H1 (cell line): ENCODE measurements at regions not wholly inside any gene's neighbourhood (a gene's known extent, or its start where the extent isn't known, plus 50 kb on each side); places are given as distances from the start of the nearest gene placed in this dataset.

Experiments
- CREB1 ChIP-seq: IDR thresholded peaks from 2 replicates; pipeline ENCODE4 v1.6.1; 2012; ENCODE audit warnings: inconsistent platforms
- EP300 ChIP-seq, 2 experiments: IDR thresholded peaks; 1 replicate in 1 of 2; 2 replicates in 1 of 2; pipeline ENCODE4 v1.6.1; 2011 to 2012; ENCODE audit warnings: low read depth in 2 of 2, low read length in 2 of 2, mild to moderate bottlenecking in 2 of 2, borderline replicate concordance in 1 of 2, inconsistent platforms in 1 of 2, moderate library complexity in 1 of 2
- EZH2 ChIP-seq: fragments of 200-600 bp; sonication (generic); IDR thresholded peaks from 2 replicates; pipeline ENCODE4 v1.7.1; 2012; ENCODE audit warnings: low read depth, mild to moderate bottlenecking, moderate library complexity, low read length, inconsistent platforms; ENCODE audit not compliant: severe bottlenecking
- HDAC2 ChIP-seq, 2 experiments: fragments of 300-600 bp in 1 of 2; sonication (generic) in 1 of 2; IDR thresholded peaks; 2 replicates each; pipeline ENCODE4 v1.6.1; 2011 to 2012; ENCODE audit warnings: low read depth in 2 of 2, low read length in 2 of 2, mild to moderate bottlenecking in 2 of 2, moderate library complexity in 2 of 2, borderline replicate concordance in 1 of 2, inconsistent platforms in 1 of 2
- POLR2A ChIP-seq, 2 experiments: IDR thresholded peaks; 1 replicate in 1 of 2; 2 replicates in 1 of 2; pipeline ENCODE4 v1.6.1; 2011; ENCODE audit warnings: low read depth in 2 of 2, low read length in 2 of 2, mild to moderate bottlenecking in 2 of 2; ENCODE audit errors: control extremely low read depth in 1 of 2
- POLR2AphosphoS5 ChIP-seq: IDR thresholded peaks from 2 replicates; pipeline ENCODE4 v1.6.1; 2011; ENCODE audit warnings: low read depth, low read length
- RAD21 ChIP-seq, 2 experiments: IDR thresholded peaks in 1 of 2; conservative IDR thresholded peaks in 1 of 2; 2 replicates each; pipeline ENCODE4 v1.6.1; 2011; ENCODE audit warnings: low read depth in 2 of 2, low read length in 2 of 2, improper control_type of control experiment in 1 of 2, inconsistent platforms in 1 of 2, mild to moderate bottlenecking in 1 of 2, moderate library complexity in 1 of 2
- RFX5 ChIP-seq: IDR thresholded peaks from 2 replicates; pipeline ENCODE4 v1.6.1; 2011; ENCODE audit warnings: low read depth, low read length, improper control_type of control experiment, borderline replicate concordance
- SP1 ChIP-seq: IDR thresholded peaks from 2 replicates; pipeline ENCODE4 v1.6.1; 2011; ENCODE audit warnings: low read depth, low read length
- TF ChIP-seq, protein P1 (sequence below), 3 experiments: IDR thresholded peaks; 1 replicate in 2 of 3; 2 replicates in 1 of 3; pipeline versions ENCODE4 v1.5.1 to v1.6.1; 2011; ENCODE audit warnings: low read length in 3 of 3, mild to moderate bottlenecking in 3 of 3, inconsistent platforms in 2 of 3, low read depth in 1 of 3, moderate library complexity in 1 of 3; ENCODE audit not compliant: insufficient read depth in 1 of 3; ENCODE audit errors: control extremely low read depth in 1 of 3
- TF ChIP-seq, protein P2 (sequence below): IDR thresholded peaks from 2 replicates; pipeline ENCODE4 v1.6.1; 2012; ENCODE audit warnings: low read length, inconsistent platforms

DNA sequence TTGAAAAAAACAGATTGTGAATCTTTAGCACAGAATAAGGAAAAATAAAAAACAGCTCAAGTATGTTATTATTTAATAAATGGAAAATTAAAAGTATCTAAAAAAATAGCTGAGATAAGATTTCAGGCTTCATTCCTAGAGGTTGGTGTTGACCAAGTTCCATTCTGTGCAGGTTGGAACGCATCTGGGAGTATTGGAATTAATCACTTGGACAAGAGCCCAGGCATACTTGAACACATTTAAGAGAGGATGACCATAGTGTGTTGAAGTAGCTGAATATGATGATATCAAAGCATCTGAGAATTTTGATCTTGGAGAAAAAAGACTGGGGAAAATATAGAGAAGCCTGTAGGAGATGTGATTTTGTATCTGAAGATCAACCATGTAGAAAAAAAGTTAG is 54.6 kb upstream of the VCX start:
- TF ChIP-seq EZH2, result no peak
- TF ChIP-seq RFX5, result no peak
- TF ChIP-seq, protein P1, sequence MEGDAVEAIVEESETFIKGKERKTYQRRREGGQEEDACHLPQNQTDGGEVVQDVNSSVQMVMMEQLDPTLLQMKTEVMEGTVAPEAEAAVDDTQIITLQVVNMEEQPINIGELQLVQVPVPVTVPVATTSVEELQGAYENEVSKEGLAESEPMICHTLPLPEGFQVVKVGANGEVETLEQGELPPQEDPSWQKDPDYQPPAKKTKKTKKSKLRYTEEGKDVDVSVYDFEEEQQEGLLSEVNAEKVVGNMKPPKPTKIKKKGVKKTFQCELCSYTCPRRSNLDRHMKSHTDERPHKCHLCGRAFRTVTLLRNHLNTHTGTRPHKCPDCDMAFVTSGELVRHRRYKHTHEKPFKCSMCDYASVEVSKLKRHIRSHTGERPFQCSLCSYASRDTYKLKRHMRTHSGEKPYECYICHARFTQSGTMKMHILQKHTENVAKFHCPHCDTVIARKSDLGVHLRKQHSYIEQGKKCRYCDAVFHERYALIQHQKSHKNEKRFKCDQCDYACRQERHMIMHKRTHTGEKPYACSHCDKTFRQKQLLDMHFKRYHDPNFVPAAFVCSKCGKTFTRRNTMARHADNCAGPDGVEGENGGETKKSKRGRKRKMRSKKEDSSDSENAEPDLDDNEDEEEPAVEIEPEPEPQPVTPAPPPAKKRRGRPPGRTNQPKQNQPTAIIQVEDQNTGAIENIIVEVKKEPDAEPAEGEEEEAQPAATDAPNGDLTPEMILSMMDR (IDR thresholded peaks at IDR 0.05; ENCODE audit: control extremely low read depth in 1 of 3, insufficient read depth in 1 of 3, low read depth in 1 of 3, low read length in 3 of 3), result no peak
- TF ChIP-seq POLR2AphosphoS5, result no peak
- no peak for TF ChIP-seq SP1
- no peak for TF ChIP-seq EP300 (IDR thresholded peaks at IDR 0.05; ENCODE audit: borderline replicate concordance in 1 of 2, low read depth in 2 of 2, low read length in 2 of 2)
- TF ChIP-seq HDAC2 (IDR thresholded peaks at IDR 0.05; ENCODE audit: borderline replicate concordance in 1 of 2, low read depth in 2 of 2, low read length in 2 of 2), result no peak
- no peak for TF ChIP-seq RAD21 (IDR thresholded peaks at IDR 0.05 in 1 of 2, conservative IDR thresholded peaks at IDR 0.05 in 1 of 2; ENCODE audit: low read depth in 2 of 2, low read length in 2 of 2)
- no peak for TF ChIP-seq POLR2A (IDR thresholded peaks at IDR 0.05; ENCODE audit: control extremely low read depth in 1 of 2, low read depth in 2 of 2, low read length in 2 of 2)
- TF ChIP-seq CREB1, result no peak
- TF ChIP-seq, protein P2, sequence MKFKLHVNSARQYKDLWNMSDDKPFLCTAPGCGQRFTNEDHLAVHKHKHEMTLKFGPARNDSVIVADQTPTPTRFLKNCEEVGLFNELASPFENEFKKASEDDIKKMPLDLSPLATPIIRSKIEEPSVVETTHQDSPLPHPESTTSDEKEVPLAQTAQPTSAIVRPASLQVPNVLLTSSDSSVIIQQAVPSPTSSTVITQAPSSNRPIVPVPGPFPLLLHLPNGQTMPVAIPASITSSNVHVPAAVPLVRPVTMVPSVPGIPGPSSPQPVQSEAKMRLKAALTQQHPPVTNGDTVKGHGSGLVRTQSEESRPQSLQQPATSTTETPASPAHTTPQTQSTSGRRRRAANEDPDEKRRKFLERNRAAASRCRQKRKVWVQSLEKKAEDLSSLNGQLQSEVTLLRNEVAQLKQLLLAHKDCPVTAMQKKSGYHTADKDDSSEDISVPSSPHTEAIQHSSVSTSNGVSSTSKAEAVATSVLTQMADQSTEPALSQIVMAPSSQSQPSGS, result no peak
